HG03378 (cell line): ENCODE measurements at regions not wholly inside any gene's neighbourhood (a gene's known extent, or its start where the extent isn't known, plus 50 kb on each side); places are given as distances from the start of the nearest gene placed in this dataset.

Source experiments
- ATAC-seq: cut with Tn5 transposase; IDR thresholded peaks from one replicate; pipeline ENCODE4 v1.9.1; 2021; ENCODE audit warnings: mild to moderate bottlenecking, moderate library complexity; ENCODE audit not compliant: unreplicated experiment

DNA sequence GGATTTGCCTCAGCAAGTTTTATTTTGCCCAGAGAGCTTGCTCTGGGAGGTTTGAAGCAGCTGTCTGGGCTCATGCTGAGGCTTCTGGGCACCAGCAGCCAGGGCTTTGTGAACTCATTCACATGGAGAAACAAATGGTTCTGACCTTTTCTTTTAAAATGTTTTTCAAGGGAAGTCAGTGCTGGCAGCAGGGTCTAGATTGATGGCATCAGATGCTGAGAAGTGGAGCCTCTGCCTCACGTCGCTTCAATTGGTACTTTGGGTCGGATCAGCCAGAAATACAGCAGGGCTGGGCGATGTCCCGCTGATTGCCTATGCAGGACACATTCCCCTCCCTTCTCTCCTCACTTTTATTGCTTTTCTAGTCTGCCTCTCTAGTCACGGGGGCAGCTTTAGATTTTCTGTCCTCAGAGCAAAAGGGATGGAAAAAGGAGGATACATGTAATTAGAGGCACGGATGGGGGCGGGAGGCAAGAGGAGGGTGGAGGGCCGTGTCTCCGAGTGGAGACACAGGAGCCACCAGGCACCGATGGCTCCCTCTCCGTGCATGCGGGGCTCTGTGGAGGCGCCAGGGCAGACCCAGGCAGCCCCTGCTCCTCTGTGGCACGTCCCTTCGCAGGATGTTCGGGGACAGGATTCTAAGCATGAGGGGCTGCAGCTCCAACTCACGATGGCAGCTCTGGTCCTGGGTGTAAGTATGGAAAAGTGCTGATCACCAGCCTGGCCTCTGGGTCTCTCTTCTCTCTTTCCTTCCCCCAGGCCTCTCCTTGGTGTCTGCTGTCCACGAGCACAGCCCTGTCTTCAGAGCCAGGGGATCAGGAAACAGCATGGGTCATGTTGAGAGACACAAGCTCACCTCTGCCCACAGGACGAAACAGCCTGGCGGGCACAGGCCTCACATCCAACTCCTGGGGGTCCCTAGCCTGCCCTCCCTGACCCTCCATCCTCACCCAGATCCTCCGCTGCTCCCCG lies 116.1 kb downstream of the FAM43A start:
- ATAC-seq = no peak

DNA sequence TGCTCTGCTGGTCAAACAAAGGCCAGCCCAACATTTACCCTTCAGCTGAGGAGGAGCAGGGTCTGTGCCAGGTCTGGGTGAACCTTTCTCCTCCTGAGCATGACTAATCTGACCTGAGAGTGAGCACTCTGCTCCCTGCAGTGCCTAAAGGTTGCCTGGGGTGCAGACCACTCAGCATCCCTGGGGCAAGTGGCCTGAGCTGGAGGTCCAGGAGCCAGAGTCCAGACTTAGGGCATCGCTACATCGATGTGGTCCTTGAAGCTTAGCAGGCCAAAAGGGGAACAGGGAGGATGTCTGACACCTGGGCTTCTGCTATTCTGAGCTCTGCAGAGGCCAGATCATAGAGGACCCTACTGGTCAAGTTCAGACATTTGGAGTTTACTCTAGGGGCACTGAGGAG lies 119.1 kb downstream of the FAM43A start:
- no peak for ATAC-seq

DNA sequence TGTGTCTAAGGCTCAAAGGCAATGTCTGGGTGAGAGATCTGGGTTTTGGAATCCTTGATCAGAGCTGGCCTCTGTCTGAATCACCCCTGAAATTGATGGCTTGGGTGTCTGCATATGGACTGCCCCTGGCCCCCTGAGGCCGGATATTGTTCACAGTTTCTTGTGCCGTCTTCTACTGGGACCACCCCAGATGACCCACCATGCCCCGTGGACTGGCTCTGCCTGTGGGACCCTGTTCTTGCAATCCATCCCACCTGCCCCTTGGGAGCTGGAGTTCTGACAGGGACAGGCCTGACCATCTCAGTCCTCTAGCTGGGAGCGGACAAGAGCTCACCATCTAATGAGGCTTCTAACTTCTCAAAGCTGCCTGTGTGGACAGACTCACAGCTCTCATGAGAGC lies 119.9 kb downstream of the FAM43A start:
- no peak for ATAC-seq

DNA sequence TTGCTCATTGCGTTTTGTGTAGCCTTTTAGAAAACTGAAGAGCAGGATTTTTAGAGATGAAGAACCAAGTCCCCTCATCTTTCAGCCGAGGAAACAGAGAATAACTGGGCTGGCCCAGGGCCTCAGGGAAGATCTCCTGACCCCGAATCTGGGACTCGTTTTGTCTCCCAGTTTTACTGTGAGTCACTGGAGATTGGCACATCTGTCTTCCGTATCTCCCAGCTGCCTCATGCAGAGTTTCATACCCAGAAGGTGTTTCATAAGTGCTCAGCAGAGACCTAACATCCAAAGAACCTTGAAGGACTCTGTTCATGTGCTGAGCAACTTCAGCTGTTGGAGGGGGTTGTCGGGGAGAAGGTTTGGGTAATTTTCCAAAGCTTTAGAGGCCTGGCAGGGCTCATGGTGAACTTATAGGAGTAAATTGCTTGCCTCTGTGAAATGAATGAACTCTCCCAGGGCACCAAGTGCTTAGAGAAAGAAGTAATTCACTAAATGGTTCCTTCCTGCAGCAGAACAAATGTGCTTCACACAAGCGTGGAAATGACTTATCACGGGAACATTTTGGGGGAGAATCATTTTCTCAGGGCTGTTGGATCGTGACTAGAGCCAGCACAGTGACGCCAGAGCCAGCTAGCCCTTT lies 121.4 kb downstream of the FAM43A start:
- no peak for ATAC-seq

DNA sequence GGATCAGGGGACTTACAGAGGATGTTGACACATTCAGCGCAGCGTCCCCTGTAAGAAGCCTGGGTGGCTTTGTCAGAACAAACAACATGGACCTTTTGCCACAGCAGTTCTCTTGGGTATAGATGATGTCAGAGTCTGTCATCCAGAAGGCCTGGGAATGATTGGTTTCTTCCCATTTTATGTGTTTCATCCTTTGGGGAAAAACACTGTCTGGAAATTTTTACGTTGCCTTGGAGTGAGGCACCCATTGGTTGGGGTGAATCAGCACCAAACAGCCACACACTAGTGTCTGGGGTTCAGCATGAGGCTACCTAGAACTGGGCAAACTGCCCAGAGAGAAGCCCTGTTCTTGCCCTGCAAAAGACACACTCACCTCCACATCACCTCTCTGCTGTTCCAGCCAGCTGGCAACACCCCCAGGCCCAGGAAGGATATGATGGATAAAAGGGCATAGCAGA lies 123.0 kb downstream of the FAM43A start:
- no peak for ATAC-seq

DNA sequence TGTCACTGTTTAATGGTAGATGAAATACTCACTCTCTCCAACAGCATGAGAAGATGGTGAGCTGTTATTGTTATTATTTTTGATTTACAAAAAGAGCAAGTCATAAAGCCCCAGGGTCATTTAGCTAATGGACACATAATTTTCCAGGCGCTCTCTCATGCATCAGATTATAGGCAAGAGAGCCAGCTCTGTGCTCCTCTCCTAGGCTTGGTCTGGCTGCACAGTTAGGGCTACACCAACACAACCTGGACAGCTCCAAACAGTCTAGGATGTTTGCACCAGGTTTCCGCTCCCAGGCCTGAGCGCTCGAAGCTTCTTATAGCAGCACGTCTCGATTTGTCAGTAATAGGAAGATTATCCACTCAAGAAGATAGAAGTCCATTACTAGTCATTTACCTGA lies 123.7 kb downstream of the FAM43A start:
- no peak for ATAC-seq

DNA sequence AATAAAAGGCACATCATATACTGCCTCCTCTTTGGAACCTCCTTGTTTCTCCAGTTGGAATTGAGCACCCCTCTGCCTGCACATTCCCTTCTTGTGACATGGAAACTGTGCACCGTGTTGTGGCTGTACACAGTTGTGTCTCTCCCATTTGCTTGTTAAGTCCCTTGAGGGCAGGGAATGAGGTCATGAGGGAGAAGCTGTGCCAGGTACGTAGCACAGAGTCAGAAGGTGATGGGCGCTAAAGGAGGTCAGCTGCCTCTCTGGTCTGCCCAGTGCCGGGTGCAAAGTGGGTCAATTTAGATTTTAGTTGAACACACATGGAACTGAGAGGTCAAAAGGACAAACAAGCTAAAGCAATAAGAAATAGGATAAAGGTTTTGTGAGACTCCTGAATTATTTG lies 124.4 kb downstream of the FAM43A start:
- no peak for ATAC-seq

DNA sequence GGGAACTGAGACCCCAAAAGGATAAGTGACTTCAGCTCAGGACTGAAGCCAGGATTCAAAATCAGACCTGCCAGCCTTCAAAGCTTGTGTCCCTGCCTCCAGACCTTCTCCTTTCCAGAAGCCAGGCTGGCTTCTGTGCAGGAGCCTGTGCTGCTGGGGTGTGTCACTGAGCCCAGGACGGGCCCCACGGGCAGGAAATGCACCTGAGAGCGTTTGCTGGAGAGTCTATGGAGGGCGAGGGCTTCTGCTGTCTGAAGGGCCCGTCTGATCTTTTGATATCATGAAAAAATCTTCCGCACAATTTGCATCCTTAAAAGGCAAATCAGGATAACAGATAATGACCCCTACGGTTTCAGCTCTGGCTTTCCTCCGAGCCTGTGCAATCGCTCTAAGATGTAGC lies 125.4 kb downstream of the FAM43A start:
- ATAC-seq = no peak

DNA sequence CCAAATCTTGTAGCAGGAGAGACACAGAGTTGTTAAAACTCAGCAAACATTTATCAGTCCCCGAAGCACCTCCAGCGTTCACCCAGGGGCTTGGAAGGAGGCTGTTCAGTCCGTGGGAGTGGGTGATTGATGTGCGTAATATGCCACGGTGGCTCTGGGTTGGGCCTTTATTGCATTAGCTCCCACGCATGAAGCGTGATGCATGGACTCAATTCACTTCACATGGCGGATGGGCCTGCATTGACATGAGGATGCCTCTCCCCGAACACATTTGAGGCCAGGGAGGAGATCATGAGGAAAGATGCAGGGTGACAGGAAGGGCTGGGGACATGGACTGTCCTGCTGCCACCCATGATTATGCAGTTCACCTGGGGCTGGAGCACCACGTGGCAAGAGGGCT lies 126.5 kb downstream of the FAM43A start:
- no peak for ATAC-seq

DNA sequence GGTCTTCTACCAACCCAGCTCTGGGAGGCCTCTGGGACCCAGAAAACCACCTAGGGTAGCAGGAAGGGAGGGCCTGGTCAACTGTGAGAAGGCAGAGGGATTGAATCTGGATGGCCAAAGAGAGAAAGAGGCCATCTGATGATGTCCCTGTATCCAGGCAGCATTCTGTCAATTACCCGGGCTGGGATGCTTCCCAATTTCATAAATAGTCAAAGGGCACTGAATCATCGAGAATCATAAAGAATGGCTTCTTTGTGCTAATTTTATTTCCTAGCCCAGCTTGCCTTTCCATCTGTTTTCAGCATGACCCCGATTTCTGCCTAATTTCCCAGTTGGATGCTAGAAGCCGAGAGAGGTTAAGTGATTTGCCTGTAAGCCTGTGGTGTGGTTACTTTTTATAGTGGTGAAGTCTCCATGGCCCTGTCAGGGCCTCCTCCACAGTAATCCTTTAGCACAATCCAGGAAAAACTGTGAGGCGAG lies 129.2 kb downstream of the FAM43A start:
- ATAC-seq = no peak

DNA sequence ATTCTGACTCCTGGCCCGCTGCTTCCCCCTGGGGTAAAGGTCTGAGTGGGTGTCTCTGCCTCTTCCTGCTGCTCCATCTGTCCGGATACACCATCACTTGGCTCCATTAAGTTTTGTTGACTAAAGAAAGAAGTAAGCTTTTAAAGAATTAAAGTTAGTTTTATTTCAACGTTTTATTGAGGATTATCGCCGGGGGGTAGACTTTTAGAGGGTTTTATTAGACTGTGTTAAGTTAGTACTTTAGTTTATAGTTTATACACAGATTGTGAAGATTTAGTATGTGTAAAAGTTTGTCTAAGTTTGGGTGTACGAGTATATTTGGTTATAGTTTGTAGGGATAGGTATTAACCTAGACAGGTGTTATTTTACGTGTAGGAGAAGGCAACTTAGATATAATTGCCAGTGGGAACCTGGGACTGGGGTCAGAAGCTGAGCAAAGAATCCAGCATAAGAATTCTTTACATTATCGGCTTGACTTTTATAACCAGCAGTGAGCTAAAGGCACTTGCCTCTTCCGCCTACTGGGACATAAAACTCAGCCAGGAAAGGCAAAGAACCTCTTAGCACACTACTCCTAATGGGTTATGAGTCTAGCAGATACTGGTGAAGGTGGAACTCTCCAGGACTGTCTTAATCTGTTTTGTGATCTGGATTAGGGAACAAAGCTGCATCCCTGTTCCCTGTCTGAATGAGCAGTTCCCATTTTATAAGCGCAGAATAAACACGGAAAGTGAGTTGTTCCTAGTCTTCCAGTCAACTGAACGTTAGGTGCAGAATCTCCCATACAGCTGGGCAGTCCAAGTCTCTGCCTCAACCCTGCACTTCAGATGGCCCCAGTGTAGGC lies 131.3 kb downstream of the FAM43A start:
- no peak for ATAC-seq

DNA sequence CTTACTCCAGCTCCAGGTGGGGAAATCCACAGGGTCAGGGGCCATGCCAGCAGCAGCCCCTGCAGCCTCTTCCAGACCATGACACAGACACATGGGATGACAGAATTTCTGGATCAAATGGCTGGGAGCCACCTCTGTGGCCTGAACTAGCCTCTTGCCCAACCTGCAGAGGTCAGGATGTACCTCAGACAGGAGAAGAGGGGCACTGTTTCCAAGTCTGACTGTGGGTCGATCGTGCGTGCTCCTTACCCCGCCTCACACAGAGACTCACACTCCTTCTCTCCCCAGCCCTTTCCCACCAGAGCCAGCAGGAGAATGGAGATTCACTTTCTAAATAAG lies 131.9 kb downstream of the FAM43A start:
- no peak for ATAC-seq

DNA sequence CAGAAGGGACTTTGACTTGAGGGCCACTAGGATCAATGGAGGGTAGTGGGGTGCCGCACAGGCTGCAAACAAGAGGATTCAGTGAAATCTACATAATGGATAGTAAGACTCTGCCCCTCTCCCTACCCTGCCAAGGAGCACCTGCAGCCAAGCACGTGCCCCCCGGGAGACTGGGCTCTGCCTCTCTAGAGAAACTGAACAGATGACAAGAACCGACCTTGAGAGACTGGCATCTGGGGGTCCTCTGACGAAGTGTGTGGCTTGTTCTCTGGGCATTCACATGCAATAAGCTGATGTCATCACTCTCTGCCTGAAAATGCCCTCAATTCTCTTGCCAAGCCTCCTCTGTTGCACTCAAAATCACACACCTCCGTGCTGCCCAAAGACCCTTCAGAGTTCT lies 132.3 kb downstream of the FAM43A start:
- ATAC-seq = no peak

DNA sequence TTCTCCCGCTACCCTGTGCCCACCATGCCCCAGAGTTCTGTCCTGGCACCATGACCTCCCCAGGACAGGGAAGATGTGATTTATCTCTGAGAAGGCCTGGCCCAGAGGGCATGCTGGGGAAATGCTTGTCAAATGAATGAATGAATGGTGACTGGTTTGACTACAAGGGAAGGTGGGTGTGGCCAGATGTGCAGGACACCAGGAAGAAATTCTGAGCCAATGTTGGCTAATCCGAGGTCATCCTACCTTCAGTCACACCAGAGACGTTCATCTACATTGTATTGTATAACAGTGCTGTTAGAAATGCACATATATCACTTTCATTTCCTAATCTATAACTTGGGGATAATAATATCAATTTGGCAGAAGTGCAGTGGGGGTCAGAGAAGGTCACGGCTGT lies 138.4 kb downstream of the FAM43A start:
- no peak for ATAC-seq

DNA sequence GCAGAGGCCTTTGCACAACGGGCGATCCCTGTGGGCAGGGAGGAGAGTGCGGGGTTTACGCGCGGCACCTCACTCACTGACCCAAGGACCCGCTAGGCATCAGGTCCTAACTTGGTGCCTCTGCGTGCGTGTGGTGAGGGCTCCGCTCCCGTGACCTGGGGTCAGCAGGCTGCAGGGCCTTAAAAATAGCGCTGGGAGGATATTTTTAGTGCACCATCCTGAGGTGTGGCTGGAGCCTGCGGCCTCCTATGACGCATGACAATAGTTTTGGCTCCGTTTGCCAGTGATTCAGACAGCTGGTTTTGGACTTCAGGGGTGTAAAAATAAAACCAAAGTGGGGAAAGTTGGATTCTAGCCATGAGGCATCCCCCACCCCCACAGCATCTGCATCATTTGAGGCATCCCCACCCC lies 139.0 kb downstream of the FAM43A start:
- ATAC-seq = no peak

DNA sequence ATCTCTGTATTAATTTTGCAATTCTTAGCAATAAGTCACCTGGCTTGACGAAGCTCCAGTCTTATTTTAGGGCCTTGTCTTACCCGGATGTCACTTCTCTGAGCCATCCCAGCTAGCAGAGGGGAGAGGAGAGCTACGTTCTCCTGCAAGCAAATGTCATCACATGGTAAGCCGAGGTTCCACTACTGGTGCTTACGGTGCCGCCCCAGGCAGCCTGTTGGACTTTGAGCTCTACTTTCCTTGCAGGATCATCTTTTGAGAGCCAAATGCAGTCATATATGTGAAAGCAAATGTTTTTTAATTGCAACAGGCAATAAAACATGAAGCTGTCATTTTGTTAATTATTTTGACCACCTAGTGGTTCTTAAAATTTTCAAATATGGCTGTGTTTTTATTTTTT lies 140.9 kb downstream of the FAM43A start:
- no peak for ATAC-seq

DNA sequence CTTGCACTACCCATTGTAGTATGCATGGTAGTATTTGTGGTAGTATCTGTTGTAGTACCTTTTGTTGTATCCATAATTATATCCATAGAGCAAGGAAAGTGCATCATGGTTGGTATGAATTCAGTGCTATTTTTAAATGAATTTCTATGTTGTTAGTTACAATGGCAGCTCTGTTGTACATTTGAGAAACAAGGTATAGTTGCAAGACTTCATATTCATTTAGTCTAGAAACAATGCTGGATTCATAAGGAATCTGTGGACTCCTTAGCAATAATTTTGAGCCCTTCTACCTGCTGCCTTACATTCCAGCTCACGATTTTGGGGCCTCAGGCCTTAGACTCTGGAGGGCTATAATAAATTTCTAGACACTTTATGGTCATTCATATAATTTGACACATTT lies 141.8 kb downstream of the FAM43A start:
- no peak for ATAC-seq

DNA sequence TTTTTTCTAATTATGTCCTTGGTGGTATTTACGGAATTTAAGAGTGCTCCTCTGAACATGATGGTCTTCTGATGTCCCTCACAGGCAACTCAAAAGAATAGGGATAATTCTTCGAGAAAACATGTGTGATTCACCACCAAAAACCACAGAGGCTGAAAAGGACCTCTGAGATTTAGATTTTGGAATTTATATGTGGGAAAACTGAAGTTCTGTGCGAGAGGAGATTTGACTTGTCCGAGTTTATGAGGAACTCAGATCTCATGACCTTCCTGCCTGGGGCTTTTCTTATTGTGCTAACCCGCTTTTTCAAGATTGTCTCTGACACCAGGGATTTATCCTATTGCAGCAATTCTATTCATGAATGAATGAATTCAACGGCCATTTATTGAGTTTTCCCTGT lies 142.4 kb downstream of the FAM43A start:
- no peak for ATAC-seq

DNA sequence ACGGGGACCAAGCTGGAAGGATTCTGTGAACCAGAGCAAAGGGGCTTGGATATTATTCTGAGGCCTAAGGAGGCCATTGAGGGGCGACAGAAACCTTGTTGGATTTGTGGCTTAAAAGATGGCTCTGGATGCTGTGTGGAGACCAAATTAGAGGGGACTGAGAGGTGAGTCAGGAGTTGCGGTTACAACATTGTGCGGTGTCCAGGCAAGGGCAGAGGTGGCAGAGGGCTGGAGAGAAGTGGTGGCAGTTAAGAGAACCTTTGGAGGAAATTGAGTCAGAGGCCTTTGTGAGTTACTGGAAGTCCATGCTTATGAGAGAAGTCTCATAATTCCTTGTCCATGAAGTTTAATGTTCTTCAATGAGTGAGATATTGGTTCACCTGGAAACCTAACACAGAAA lies 143.2 kb downstream of the FAM43A start:
- no peak for ATAC-seq

DNA sequence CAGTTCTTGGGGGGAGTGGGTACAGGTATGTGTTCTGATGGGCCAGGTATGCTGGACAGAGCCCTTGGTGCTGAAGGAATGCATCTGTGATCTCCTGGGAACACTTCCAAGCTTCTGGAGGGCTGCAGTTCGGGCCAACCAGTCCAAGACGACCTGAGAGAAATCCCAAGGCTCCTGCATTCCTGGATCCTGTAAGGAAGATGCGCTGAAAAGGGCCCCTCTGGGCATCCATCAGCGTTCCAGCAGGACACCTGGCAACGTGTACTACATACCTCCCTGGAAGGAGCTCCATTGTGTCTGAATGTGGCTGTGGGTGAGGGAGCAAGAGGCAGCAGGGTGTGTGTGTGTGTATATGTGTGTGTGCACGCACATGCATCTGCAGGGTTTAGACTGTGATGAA lies 144.7 kb downstream of the FAM43A start:
- ATAC-seq = no peak

DNA sequence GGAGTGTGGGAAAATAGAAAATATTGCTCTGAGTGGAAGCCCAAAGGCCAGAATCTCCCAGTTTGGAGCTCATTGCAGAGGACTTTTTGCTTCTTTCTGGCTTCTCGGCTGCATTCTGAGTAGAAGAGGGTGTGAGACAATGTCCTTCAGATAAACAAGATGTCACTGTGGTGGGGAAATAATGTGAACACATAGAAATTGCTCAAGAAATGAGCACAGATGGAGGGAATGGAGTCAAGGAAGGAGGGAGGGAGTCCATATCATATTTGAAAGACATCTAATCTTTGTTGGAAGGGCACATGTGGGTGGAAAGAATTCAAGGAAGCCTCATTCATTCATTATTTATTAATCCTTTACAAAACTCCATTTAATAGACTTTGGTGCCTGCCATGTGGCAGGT lies 145.3 kb downstream of the FAM43A start:
- ATAC-seq = no peak
